Cardiac septum (tissue), 1 donor: ENCODE measurements at regions not wholly inside any gene's neighbourhood (a gene's known extent, or its start where the extent isn't known, plus 50 kb on each side); places are given as distances from the start of the nearest gene placed in this dataset.

ENCODE experiments used
- DNase-seq: peaks from one replicate; pipeline ENCODE4 v3.0.0-alpha.2; 2020; ENCODE audit warnings: low spot score
- intact Hi-C: fragments of 100-400 bp; cut with DNase I; formaldehyde crosslinking; loops from one replicate; pipeline ENCODE4 v1.14.0; 2022
- donor health status: DM: no; HTN: no; CAD: no.

DNA sequence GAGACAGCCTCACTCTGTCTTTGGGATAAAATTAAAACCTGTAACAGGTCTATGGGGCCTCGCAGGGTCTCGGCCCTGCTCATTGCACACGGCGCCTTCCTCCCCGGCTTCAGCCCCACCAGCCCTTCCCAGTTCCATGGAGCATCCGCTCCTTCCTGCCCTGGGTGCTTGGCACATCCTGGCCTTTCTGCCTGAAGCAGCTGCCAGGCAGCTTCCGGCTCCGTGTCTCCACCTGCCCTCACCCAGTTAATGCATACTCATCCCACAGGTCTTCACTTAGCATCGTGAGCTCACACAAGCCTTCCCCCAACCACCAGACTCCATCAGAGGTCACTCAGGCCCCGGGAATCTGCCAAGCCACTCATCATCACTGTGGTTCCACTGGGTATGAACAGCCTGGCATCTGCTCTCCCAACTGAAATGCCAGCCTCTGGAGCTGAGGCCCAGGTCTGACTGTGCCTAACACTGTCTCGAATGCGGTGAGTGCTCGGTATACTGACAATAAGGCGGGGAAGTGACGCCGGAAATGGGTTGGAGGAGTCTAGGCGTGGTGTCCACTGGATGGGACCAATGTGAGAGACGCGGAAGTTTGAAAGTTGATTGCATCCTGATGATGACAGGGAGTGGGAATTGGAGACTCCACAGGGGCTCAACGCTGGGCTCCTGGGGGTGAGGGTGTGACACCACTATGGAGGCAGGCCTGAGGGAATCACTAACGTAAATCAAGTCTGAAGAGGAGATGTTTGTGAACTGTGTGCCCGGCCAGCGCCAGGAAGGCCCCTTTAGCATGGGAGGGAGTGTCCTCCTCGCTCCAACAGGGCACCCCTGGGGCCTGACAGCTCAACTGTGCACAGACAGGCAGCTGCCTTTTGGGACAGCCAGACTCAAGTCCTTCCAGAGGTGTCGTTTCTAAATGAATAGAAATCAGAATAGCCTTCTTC, 245.8 kb downstream of the TTLL2 start:
- DNase-seq, result peak; percentile 63
- intact Hi-C loops, result no loop called here

DNA sequence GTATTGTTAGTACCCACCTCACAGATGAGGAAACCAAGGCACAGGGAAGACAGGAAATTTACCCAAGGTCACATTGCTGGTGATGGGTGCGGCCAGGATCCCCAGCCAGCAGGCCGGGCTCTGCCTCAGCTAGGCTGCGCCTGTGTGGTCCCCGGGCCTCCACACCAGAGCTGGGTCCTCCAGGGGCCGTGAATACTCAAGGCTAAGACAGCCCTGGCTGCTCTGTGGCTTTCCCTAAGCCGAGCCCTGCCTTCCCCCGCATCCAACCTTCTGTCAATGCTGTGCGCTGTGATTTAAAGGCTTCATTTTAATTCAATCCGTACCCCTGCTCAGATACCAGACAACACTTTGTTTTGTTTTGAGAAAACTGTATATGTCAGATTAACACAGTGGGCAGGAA, 246.7 kb downstream of the TTLL2 start:
- peak; percentile 63 for DNase-seq
- intact Hi-C loops, result no loop called here

GRCh38 chr6:167572106-167572505, 247.2 kb downstream of the TTLL2 start:
- no peak for DNase-seq
- intact Hi-C loops, result no loop called here

GRCh38 chr6:167572841-167573271, 248.0 kb downstream of the TTLL2 start:
- peak; percentile 73 for DNase-seq
- intact Hi-C loops, result no loop called here

- peak; percentile 70 for DNase-seq
- intact Hi-C loops, result no loop called here
Observed at GRCh38 chr6:167573461-167574215, 248.8 kb downstream of the TTLL2 start.

DNA sequence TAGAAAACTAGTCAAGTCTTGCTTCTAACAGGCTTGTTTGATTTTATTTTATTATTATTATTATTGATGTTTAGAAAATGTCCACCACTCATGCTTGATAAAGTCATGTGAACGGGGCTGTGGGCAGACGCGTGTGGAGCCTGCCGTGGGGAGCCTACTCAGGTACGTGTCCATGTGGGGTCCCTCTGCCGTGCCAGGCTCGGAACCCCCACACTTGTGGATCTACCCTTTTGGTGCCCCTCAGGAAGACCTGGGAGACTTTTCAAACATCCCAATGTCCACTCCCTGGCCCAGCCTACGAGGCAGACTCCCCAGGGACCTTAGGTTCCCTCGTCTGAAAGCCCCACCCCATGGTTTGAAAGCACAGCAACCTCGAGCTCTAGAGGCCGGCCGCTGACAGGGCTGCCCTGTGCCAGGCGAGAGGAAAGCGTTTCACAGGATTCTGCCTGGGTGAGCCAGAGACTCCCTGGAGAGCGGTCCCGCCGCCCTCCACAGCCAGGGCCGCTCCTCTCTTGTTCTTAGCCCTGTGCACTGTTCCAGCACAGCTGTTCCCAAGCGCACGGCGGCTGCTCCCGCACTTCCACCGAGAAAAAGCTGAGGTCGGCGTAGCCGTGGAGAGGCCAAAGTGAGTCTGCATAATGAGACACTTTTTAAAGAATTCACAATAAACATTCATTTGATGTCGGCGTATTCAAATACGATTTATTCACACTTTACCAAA, 249.7 kb downstream of the TTLL2 start:
- intact Hi-C loops, result no loop called here
- DNase-seq, result peak; percentile 75

GRCh38 chr6:167575158-167575696, 250.3 kb downstream of the TTLL2 start:
- peak; percentile 71 for DNase-seq
- intact Hi-C loops, result no loop called here

DNA sequence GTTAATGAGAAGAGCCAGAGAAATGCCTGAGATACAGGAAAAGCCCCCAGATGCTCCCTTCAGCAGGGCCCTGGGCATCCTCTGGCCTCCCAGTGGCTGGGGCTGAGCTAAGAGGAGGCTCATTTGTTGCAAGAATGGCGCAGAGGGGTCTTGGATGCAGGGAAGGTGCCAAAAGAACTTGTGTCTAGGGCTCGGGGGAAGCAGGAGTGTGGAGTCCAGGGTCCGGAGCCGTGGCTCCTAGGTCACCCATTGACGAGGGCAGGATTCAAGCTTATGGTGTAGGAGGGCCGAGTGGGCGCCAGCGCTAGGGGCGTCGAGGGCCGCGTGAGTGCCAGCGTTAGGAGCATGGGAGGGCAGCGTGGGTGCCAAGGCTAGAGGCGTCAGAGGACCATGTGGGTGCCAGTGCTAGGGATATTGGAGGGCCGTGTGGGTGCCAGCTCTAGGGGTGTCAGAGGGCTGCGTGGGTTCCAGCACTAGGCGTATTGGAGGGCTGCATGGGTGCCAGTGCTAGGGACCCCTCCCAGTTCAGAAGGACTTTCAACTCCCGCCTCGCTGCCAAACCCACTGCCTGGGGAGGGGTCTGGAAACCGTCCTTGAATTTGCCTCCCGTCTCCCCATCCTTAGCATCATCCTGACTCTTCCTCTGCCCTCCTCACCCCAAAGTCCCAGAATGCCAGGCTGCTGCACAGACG, 250.5 kb upstream of the AFDN start:
- intact Hi-C loops, result no loop called here
- peak; percentile 65 for DNase-seq

DNA sequence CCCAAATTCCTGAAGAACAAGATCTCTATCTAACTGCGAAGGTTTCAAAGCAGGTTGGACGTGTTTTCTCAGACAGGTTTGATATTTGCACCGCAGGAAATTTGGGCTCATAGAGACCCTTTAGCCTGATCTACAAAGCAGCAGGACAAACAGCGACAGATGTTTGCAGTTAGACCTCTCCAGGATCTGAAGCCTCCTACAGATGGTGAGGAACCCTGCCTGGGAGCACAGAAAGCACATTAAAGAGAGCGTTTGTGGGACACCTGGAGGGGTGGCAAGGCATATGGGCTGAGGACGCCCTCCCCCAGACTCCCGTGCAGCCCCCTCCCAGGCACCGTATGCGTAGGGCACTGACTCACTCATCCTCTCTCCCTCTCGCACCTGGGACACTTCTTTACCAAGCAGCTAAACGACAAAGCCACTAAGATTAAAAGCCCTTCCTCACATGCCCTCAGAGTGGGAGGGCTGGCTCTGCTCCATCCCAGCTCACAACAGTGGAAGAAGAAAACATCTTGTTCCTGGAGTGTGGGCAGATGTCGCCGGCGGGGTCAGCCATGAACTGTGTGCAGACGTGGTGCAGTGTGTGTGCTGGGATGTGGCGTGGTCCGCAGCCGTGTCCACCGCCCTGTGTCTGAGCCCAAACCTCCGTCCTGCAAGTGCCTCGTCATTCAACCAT, 249.7 kb upstream of the AFDN start:
- intact Hi-C loops, result no loop called here

GRCh38 chr6:167577891-167578361, 248.8 kb upstream of the AFDN start:
- intact Hi-C loops, result no loop called here
- DNase-seq, result peak; percentile 70

More for the DNA sequence above, 249.7 kb upstream of the AFDN start:
- peak; percentile 58 for DNase-seq

DNA sequence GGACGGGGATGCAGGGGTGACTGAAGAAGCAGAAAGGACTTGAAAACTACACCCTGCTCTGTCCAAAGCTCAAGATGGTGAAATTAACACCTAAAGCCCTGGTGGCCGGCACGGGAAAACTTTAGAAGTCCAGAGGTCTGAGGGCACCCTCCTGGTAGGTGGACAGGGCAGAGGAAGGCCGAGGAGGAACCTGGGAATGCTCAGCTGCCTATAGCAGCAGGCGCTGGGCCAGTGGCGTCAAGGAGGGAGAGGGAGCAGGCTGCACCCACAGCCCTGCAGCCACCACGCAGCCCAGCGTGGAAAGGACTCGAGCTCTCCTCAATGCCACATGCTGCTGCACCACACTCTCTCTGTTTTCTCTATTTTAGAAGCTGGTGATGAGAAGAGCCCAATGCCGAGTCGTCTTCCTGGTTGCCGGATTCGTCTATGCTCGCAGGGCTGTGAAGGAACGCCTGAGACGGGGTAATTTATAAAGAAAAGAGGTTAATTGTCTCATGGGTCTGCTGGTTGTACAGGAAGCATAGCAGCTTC, 248.3 kb upstream of the AFDN start:
- intact Hi-C loops, result no loop called here
- peak; percentile 26 for DNase-seq

- intact Hi-C loops, result no loop called here
- DNase-seq, result no peak
Observed at GRCh38 chr6:167579806-167580618, 246.7 kb upstream of the AFDN start.

DNA sequence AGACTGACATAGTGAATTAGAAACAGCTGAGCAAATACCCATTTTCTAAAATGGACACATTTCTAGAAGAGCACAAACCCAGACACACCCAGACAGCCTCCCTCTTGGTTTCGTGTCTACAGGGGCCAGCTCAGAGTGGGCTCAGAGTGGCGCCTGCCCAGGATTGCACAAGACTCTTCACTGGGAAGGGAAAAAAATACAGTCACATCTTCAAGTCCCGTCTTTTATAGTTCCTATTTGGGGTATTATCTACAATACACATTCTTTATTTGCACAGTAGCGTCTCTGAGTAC, 246.1 kb upstream of the AFDN start:
- DNase-seq, result peak; percentile 27
- intact Hi-C loops, result no loop called here

DNA sequence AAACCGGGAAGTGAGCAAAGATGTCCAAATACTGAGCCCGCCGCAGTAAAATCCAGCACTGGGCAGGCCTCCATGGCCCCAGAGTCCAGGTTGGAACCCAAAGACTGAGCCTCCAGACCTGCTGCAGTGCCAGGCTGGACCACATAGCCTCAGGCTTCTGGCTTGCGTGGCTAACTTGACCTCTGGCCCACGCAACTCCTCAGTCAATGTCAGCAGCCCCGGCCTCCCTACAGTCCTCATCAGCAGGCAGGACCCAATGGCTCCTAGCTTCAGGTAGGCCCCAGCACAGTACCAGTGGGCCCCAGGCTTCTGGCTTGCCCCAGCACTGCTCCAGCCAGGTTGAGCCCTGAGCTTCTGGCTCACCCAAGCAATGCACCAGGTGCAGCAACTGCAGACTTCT, 245.1 kb upstream of the AFDN start:
- intact Hi-C loops, result no loop called here

GRCh38 chr6:167583412-167583811, 243.3 kb upstream of the AFDN start:
- no peak for DNase-seq
- intact Hi-C loops, result no loop called here

More for the DNA sequence above, 245.1 kb upstream of the AFDN start:
- peak; percentile 39 for DNase-seq

DNA sequence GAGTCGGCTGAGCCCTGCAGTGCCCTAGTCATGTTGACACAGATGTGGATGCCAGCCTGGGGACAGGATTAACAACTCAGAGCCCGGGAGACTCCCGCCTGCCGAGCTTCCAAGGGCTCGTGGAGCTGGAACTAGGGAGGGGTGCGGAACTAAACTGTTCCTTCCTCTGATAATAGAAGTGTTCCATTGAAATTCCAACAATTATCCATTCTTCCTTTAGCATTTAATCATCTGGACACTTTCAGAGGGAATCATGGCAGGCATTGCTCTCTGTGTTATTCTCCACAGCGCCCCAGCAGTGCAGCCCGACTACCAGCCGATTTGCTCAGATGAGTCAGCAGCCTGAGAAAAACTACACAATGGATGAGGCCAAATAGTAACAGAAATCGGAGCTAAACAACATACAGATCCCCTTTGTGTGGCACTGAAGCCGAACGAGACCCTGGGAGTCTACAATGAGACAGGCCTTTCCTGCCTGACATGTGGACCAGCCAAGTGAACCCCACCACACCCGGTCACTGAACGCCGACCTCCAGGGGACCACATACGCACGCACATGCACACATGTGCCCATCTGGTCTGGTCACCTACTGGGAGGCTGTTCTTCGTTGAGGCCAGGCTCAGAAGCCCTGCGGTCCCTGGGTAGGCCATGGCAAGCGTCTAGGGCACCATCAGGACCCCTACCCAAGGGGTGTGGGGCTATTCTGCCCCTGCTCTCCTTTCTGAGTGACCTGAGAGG, 238.4 kb upstream of the AFDN start:
- DNase-seq, result peak; percentile 70
- intact Hi-C loops, result no loop called here
